ENCODE measurements at regions not wholly inside any gene's neighbourhood (a gene's known extent, or its start where the extent isn't known, plus 50 kb on each side); places are given as distances from the start of the nearest gene placed in this dataset.

- DNase-seq (ENCODE audit: low spot score) = no peak
- no peaks in the 10 kb centered on the region for H3K27me3 ChIP-seq (ENCODE audit: control insufficient read depth in 1 of 2, insufficient read depth in 2 of 2, low read length in 2 of 2)
- POLR2A ChIA-PET = no interaction called here
- TF ChIP-seq HDAC6 (IDR thresholded peaks at IDR 0.05; ENCODE audit: low read depth, low read length) (no peak), PAWR (CRISPR knock-in tag; IDR thresholded peaks at IDR 0.05; ENCODE audit: borderline replicate concordance) (no peak), THAP11 (CRISPR knock-in tag; IDR thresholded peaks at IDR 0.05) (no peak), ZNF589 (CRISPR knock-in tag; conservative IDR thresholded peaks at IDR 0.05) (no peak), PLSCR1 (CRISPR knock-in tag; IDR thresholded peaks at IDR 0.05; ENCODE audit: borderline replicate concordance) (no peak), ZNF34 (CRISPR knock-in tag; IDR thresholded peaks at IDR 0.05; ENCODE audit: borderline replicate concordance) (no peak), SIX4 (CRISPR knock-in tag; IDR thresholded peaks at IDR 0.05) (no peak), CSRNP2 (CRISPR knock-in tag; conservative IDR thresholded peaks at IDR 0.05; ENCODE audit: low read depth) (no peak), FOXJ3 (CRISPR knock-in tag; IDR thresholded peaks at IDR 0.05; ENCODE audit: borderline replicate concordance) (no peak), ZNF124 (CRISPR knock-in tag; IDR thresholded peaks at IDR 0.05) (no peak), STAG1 (CRISPR knock-in tag; IDR thresholded peaks at IDR 0.05) (no peak), ZNF879 (CRISPR knock-in tag; IDR thresholded peaks at IDR 0.05) (no peak), ZNF747 (CRISPR knock-in tag; IDR thresholded peaks at IDR 0.05; ENCODE audit: borderline replicate concordance) (no peak), ESRRA (CRISPR knock-in tag; IDR thresholded peaks at IDR 0.05; ENCODE audit: low read depth) (no peak), HMGXB4 (CRISPR knock-in tag; IDR thresholded peaks at IDR 0.05; ENCODE audit: borderline replicate concordance in 1 of 2, low read depth in 1 of 2) (no peak)
- no peak overlapping the region for H2AFZ ChIP-seq (ENCODE audit: low read length)
- H3K27ac ChIP-seq (ENCODE audit: extremely low read length, insufficient read depth, low read length) = no peak overlapping the region
- in situ Hi-C loops (cut with HindIII; ENCODE audit: extremely low pct_ligation_motif_present, low pct_unique_long_range_greater_than_20kb) (no loop called here), intact Hi-C loops (cut with micrococcal nuclease; ENCODE audit: unreplicated experiment) (no loop called here)
- H3K79me2 ChIP-seq (ENCODE audit: insufficient read depth, low read length) = no peaks in the 10 kb centered on the region
- H3K9me3 ChIP-seq (ENCODE audit: low read length) = no peaks in the 10 kb centered on the region
- no peak overlapping the region for H3K4me2 ChIP-seq (ENCODE audit: low read depth, low read length)
- no peak overlapping the region for H3K4me3 ChIP-seq (replicated peaks in 1 of 3; ENCODE audit: insufficient read depth in 1 of 3, low read depth in 2 of 3, low read length in 3 of 3)
- CTCF ChIA-PET (ENCODE audit: low intra/inter-chr PET ratio, low total read pairs) = no interaction called here
- WGBS (ENCODE audit: low lambda C conversion rate) = 3% methylated on average over 4 of the region's 4 CpGs
- H3K9ac ChIP-seq (ENCODE audit: insufficient read depth, low read depth, low read length) = no peak overlapping the region
- no peaks in the 10 kb centered on the region for H4K20me1 ChIP-seq (ENCODE audit: insufficient read depth, low read length)
- BruUV-seq (replicated peaks) = no TSS peak
- ATAC-seq = no peak
- H3K36me3 ChIP-seq (replicated peaks in 1 of 2; ENCODE audit: control insufficient read depth in 1 of 2, insufficient read depth in 2 of 2, low read length in 2 of 2) = no peaks in the 10 kb centered on the region
- no peaks in the 10 kb centered on the region for H3K4me1 ChIP-seq (ENCODE audit: insufficient read depth, low read length)
- FAIRE-seq = no peak
Observed at GRCh38 chr4:181265370-181265769, 977.8 kb upstream of the TENM3 start.

Measured in HepG2 (cell line).